GM21360 (cell line): ENCODE measurements at regions not wholly inside any gene's neighbourhood (a gene's known extent, or its start where the extent isn't known, plus 50 kb on each side); places are given as distances from the start of the nearest gene placed in this dataset.
"Not testable (repeated sequence)": the region's sequence is repeated elsewhere in the genome, so short reads cannot be mapped to it uniquely, and the experiment has no call there.

Source experiments
- ATAC-seq: cut with Tn5 transposase; IDR thresholded peaks from one replicate; pipeline ENCODE4 v1.9.1; 2021; ENCODE audit warnings: mild to moderate bottlenecking, moderate library complexity; ENCODE audit not compliant: unreplicated experiment

- ATAC-seq, result no peak
Observed at GRCh38 chr6:21708320-21708580, 114.7 kb downstream of the SOX4 start.

GRCh38 chr6:21710216-21710615 is 116.7 kb downstream of the SOX4 start:
- ATAC-seq, result no peak

GRCh38 chr6:21710908-21711627 is 117.5 kb downstream of the SOX4 start:
- no peak for ATAC-seq

GRCh38 chr6:21712213-21712612 is 118.7 kb downstream of the SOX4 start:
- ATAC-seq, result no peak

- ATAC-seq, result no peak
Observed at GRCh38 chr6:21713481-21713880, 119.9 kb downstream of the SOX4 start.

- ATAC-seq, result no peak
Observed at GRCh38 chr6:21715180-21715579, 121.6 kb downstream of the SOX4 start.

GRCh38 chr6:21722510-21722909 is 129.0 kb downstream of the SOX4 start:
- ATAC-seq, result no peak

- ATAC-seq, result no peak
Observed at GRCh38 chr6:21726676-21727075, 133.1 kb downstream of the SOX4 start.

GRCh38 chr6:21728141-21728540 is 134.6 kb downstream of the SOX4 start:
- no peak for ATAC-seq

GRCh38 chr6:21729431-21729830 is 135.9 kb downstream of the SOX4 start:
- no peak for ATAC-seq

GRCh38 chr6:21730533-21730932 is 137.0 kb downstream of the SOX4 start:
- ATAC-seq, result no peak

GRCh38 chr6:21731411-21732031 is 138.0 kb downstream of the SOX4 start:
- no peak for ATAC-seq

GRCh38 chr6:21732032-21732730 is 138.6 kb downstream of the SOX4 start:
- ATAC-seq, result not testable (repeated sequence)

- no peak for ATAC-seq
Observed at GRCh38 chr6:21732731-21733130, 139.2 kb downstream of the SOX4 start.

GRCh38 chr6:21733311-21733710 is 139.8 kb downstream of the SOX4 start:
- no peak for ATAC-seq

GRCh38 chr6:21734204-21734603 is 140.7 kb downstream of the SOX4 start:
- no peak for ATAC-seq

GRCh38 chr6:21738180-21739094 is 144.9 kb downstream of the SOX4 start:
- no peak for ATAC-seq

GRCh38 chr6:21739241-21739640 is 145.7 kb downstream of the SOX4 start:
- no peak for ATAC-seq

- no peak for ATAC-seq
Observed at GRCh38 chr6:21739838-21740237, 146.3 kb downstream of the SOX4 start.

GRCh38 chr6:21740376-21741124 is 147.0 kb downstream of the SOX4 start:
- no peak for ATAC-seq
